DMS79 (cell line): ENCODE measurements at regions not wholly inside any gene's neighbourhood (a gene's known extent, or its start where the extent isn't known, plus 50 kb on each side); places are given as distances from the start of the nearest gene placed in this dataset.
A peak's percentile ranks its signal among the peaks of the same experiment; 100 is the strongest.
"Not testable (repeated sequence)": the region's sequence is repeated elsewhere in the genome, so short reads cannot be mapped to it uniquely, and the experiment has no call there.

Source experiments
- DNase-seq: peaks from one replicate; lab custom pipeline; 2025; lab: John Stamatoyannopoulos, UW

GRCh38 chr7:68082961-68083657 lies 1086.5 kb downstream of the TYW1 start:
- DNase-seq, result not testable (repeated sequence)

- DNase-seq, result no peak
Observed at GRCh38 chr7:68087401-68087800, 1090.8 kb downstream of the TYW1 start.

- no peak for DNase-seq
Observed at GRCh38 chr7:68088879-68089278, 1092.2 kb downstream of the TYW1 start.

- DNase-seq, result not testable (repeated sequence)
Observed at GRCh38 chr7:68090256-68090655, 1093.6 kb downstream of the TYW1 start.

- no peak for DNase-seq
Observed at GRCh38 chr7:68103319-68103718, 1106.7 kb downstream of the TYW1 start.

GRCh38 chr7:68107261-68107660 lies 1110.6 kb downstream of the TYW1 start:
- no peak for DNase-seq

- DNase-seq, result no peak
Observed at GRCh38 chr7:68107968-68108367, 1111.3 kb downstream of the TYW1 start.

GRCh38 chr7:68109299-68109698 lies 1112.7 kb downstream of the TYW1 start:
- DNase-seq, result no peak

- DNase-seq, result no peak
Observed at GRCh38 chr7:68119411-68119810, 1122.8 kb downstream of the TYW1 start.

GRCh38 chr7:68121056-68121455 lies 1124.4 kb downstream of the TYW1 start:
- DNase-seq, result no peak

GRCh38 chr7:68121655-68122054 lies 1125.0 kb downstream of the TYW1 start:
- no peak for DNase-seq

GRCh38 chr7:68122801-68123200 lies 1126.2 kb downstream of the TYW1 start:
- no peak for DNase-seq

GRCh38 chr7:68125168-68125567 lies 1128.5 kb downstream of the TYW1 start:
- peak; percentile 62 for DNase-seq

- DNase-seq, result no peak
Observed at GRCh38 chr7:68133045-68133444, 1136.4 kb downstream of the TYW1 start.

GRCh38 chr7:68143345-68143744 lies 1146.7 kb downstream of the TYW1 start:
- DNase-seq, result no peak

GRCh38 chr7:68146983-68147382 lies 1150.3 kb downstream of the TYW1 start:
- no peak for DNase-seq

GRCh38 chr7:68147614-68148238 lies 1151.1 kb downstream of the TYW1 start:
- DNase-seq, result no peak

- DNase-seq, result peak; percentile 70
Observed at GRCh38 chr7:68148440-68148839, 1151.8 kb downstream of the TYW1 start.

GRCh38 chr7:68152205-68152604 lies 1155.6 kb downstream of the TYW1 start:
- DNase-seq, result no peak

GRCh38 chr7:68155676-68156075 lies 1159.0 kb downstream of the TYW1 start:
- no peak for DNase-seq

- no peak for DNase-seq
Observed at GRCh38 chr7:68158686-68159295, 1162.2 kb downstream of the TYW1 start.

- no peak for DNase-seq
Observed at GRCh38 chr7:68162712-68163111, 1166.1 kb downstream of the TYW1 start.

- no peak for DNase-seq
Observed at GRCh38 chr7:68166525-68166924, 1169.9 kb downstream of the TYW1 start.
